ENCODE measurements at regions not wholly inside any gene's neighbourhood (a gene's known extent, or its start where the extent isn't known, plus 50 kb on each side); places are given as distances from the start of the nearest gene placed in this dataset.

DNA sequence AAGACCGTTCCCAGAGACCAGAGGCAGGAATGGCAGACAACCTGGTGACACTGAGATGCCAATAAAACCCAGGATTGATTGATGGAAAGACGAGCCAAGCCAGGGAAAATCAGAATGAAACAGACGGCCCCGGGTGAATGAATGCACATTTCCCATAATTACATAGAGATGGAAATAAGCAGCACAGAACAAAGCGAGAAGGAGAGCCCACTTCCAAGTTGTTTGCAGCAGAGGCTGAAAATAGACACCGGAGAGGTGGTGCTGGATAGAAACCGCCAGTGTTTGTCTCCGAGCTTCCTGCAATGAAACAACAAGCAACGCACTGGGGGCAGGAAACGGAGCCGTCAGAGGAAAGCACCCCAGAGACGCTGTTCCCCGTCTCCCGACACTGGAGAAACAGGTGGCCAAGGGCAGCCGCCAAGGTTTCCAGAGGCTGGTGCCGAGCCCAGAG is 406.8 kb downstream of the SHANK2 start:
- POLR2A ChIA-PET, result no interaction called here
- H3K4me1 Mint-ChIP-seq, result no peaks in the 10 kb centered on the region
- H3K36me3 Mint-ChIP-seq, result no peaks in the 10 kb centered on the region
- ATAC-seq (no peak), DNase-seq (no peak)
- H3K9me3 Mint-ChIP-seq, result peaks cover 0 to 17% (median 3%) of the 10 kb centered on the region in 9 donors
- H3K27me3 Mint-ChIP-seq, result peaks cover 4 to 32% (median 13%) of the 10 kb centered on the region in 5 donors
- no peak overlapping the region for H3K27ac Mint-ChIP-seq
- no peak overlapping the region for H3K4me3 Mint-ChIP-seq

- H3K4me1 Mint-ChIP-seq, result no peaks in the 10 kb centered on the region
- no peak overlapping the region for H3K4me3 Mint-ChIP-seq
- peaks cover 4 to 27% (median 10%) of the 10 kb centered on the region in 5 donors for H3K27me3 Mint-ChIP-seq
- peaks cover 0 to 19% (median 3%) of the 10 kb centered on the region in 9 donors for H3K9me3 Mint-ChIP-seq
- no peaks in the 10 kb centered on the region for H3K36me3 Mint-ChIP-seq
- DNase-seq (no peak), ATAC-seq (no peak)
- POLR2A ChIA-PET, result no interaction called here
- no peak overlapping the region for H3K27ac Mint-ChIP-seq
Observed at GRCh38 chr11:70846781-70847655, 405.4 kb downstream of the SHANK2 start.

- ATAC-seq (no peak), DNase-seq (no peak)
- peaks cover 0 to 19% (median 3%) of the 10 kb centered on the region in 9 donors for H3K9me3 Mint-ChIP-seq
- POLR2A ChIA-PET, result no interaction called here
- peaks cover 3 to 24% (median 8%) of the 10 kb centered on the region in 5 donors for H3K27me3 Mint-ChIP-seq
- H3K4me1 Mint-ChIP-seq, result no peaks in the 10 kb centered on the region
- H3K4me3 Mint-ChIP-seq, result no peak overlapping the region
- no peak overlapping the region for H3K27ac Mint-ChIP-seq
- H3K36me3 Mint-ChIP-seq, result no peaks in the 10 kb centered on the region
Observed at GRCh38 chr11:70848243-70848750, 404.1 kb downstream of the SHANK2 start.

GRCh38 chr11:70849031-70849430 is 403.3 kb downstream of the SHANK2 start:
- POLR2A ChIA-PET, result no interaction called here
- Mint-ChIP-seq H3K4me3 (no peak overlapping the region), H3K27ac (no peak overlapping the region), H3K4me1 (no peaks in the 10 kb centered on the region), H3K36me3 (no peaks in the 10 kb centered on the region), H3K9me3 (peaks cover 0 to 19% (median 3%) of the 10 kb centered on the region in 9 donors), H3K27me3 (peaks cover 2 to 24% (median 5%) of the 10 kb centered on the region in 5 donors)
- no peak for ATAC-seq
- DNase-seq, result no peak

DNA sequence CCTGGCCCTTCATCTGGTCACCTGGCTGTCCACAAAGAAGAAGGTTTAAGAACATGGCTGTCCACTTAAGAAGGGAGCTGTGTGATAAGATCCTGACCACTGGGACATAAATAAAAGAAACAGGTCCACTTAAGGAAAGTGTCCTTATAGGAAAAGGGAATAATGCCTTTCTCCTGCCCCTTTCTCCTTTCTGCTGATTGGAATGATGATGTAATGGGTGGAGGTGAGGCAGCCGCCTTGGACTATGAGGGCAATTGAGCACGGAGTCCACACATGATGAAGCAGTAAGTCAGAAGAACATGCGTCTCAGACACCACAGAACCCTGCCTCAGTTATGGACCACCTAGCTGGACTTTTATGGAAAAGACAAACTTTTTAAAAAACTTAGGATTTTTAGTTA is 401.1 kb downstream of the SHANK2 start:
- no peak overlapping the region for H3K4me3 Mint-ChIP-seq
- H3K4me1 Mint-ChIP-seq, result no peaks in the 10 kb centered on the region
- POLR2A ChIA-PET, result no interaction called here
- ATAC-seq (no peak), DNase-seq (no peak)
- H3K9me3 Mint-ChIP-seq, result peaks cover 0 to 30% (median 2%) of the 10 kb centered on the region in 9 donors
- no peaks in the 10 kb centered on the region for H3K36me3 Mint-ChIP-seq
- no peak overlapping the region for H3K27ac Mint-ChIP-seq
- peaks cover 2 to 28% (median 14%) of the 10 kb centered on the region in 5 donors for H3K27me3 Mint-ChIP-seq

GRCh38 chr11:70851907-70852306 is 400.5 kb downstream of the SHANK2 start:
- POLR2A ChIA-PET, result no interaction called here
- no peak for DNase-seq
- Mint-ChIP-seq H3K9me3 (peaks cover 0 to 30% (median 2%) of the 10 kb centered on the region in 9 donors), H3K27me3 (peaks cover 2 to 30% (median 14%) of the 10 kb centered on the region in 5 donors), H3K27ac (no peak overlapping the region), H3K4me3 (no peak overlapping the region), H3K4me1 (no peaks in the 10 kb centered on the region), H3K36me3 (no peaks in the 10 kb centered on the region)
- ATAC-seq, result no peak

GRCh38 chr11:70853068-70853769 is 399.2 kb downstream of the SHANK2 start:
- no peaks in the 10 kb centered on the region for H3K36me3 Mint-ChIP-seq
- DNase-seq (peak in 1 of 10 donors; percentile 55), ATAC-seq (no peak)
- H3K27me3 Mint-ChIP-seq, result peaks cover 2 to 30% (median 14%) of the 10 kb centered on the region in 5 donors
- POLR2A ChIA-PET, result no interaction called here
- no peaks in the 10 kb centered on the region for H3K4me1 Mint-ChIP-seq
- H3K9me3 Mint-ChIP-seq, result peaks cover 0 to 30% (median 2%) of the 10 kb centered on the region in 9 donors
- no peak overlapping the region for H3K4me3 Mint-ChIP-seq
- H3K27ac Mint-ChIP-seq, result no peak overlapping the region

- peaks cover 0 to 30% (median 2%) of the 10 kb centered on the region in 9 donors for H3K9me3 Mint-ChIP-seq
- POLR2A ChIA-PET, result no interaction called here
- no peaks in the 10 kb centered on the region for H3K36me3 Mint-ChIP-seq
- H3K27me3 Mint-ChIP-seq, result peaks cover 2 to 30% (median 14%) of the 10 kb centered on the region in 5 donors
- H3K27ac Mint-ChIP-seq, result no peak overlapping the region
- no peaks in the 10 kb centered on the region for H3K4me1 Mint-ChIP-seq
- no peak overlapping the region for H3K4me3 Mint-ChIP-seq
- DNase-seq (no peak), ATAC-seq (no peak)
Observed at GRCh38 chr11:70853770-70854108, 398.6 kb downstream of the SHANK2 start.

- POLR2A ChIA-PET, result no interaction called here
- no peak for ATAC-seq
Observed at GRCh38 chr11:70854201-70854600, 398.2 kb downstream of the SHANK2 start.

GRCh38 chr11:70854901-70855556 is 397.3 kb downstream of the SHANK2 start:
- H3K27me3 Mint-ChIP-seq, result peaks cover 2 to 27% (median 18%) of the 10 kb centered on the region in 5 donors
- no peak overlapping the region for H3K27ac Mint-ChIP-seq
- POLR2A ChIA-PET, result no interaction called here
- ATAC-seq (no peak), DNase-seq (no peak)
- peaks cover 0 to 19% (median 2%) of the 10 kb centered on the region in 9 donors for H3K9me3 Mint-ChIP-seq
- H3K36me3 Mint-ChIP-seq, result no peaks in the 10 kb centered on the region
- no peak overlapping the region for H3K4me3 Mint-ChIP-seq
- no peaks in the 10 kb centered on the region for H3K4me1 Mint-ChIP-seq

More at GRCh38 chr11:70854201-70854600, 398.2 kb downstream of the SHANK2 start:
- no peaks in the 10 kb centered on the region for H3K4me1 Mint-ChIP-seq
- H3K9me3 Mint-ChIP-seq, result peaks cover 0 to 27% (median 2%) of the 10 kb centered on the region in 9 donors
- no peak for DNase-seq
- no peak overlapping the region for H3K27ac Mint-ChIP-seq
- no peaks in the 10 kb centered on the region for H3K36me3 Mint-ChIP-seq
- H3K27me3 Mint-ChIP-seq, result peaks cover 2 to 29% (median 18%) of the 10 kb centered on the region in 5 donors
- H3K4me3 Mint-ChIP-seq, result no peak overlapping the region

- Mint-ChIP-seq H3K4me1 (no peaks in the 10 kb centered on the region), H3K36me3 (no peaks in the 10 kb centered on the region), H3K27me3 (peaks cover 2 to 31% (median 14%) of the 10 kb centered on the region in 5 donors), H3K4me3 (no peak overlapping the region), H3K9me3 (peaks cover 0 to 11% (median 0%) of the 10 kb centered on the region in 9 donors), H3K27ac (no peak overlapping the region)
- POLR2A ChIA-PET, result no interaction called here
- DNase-seq (no peak), ATAC-seq (no peak)
Observed at GRCh38 chr11:70857894-70858293, 394.5 kb downstream of the SHANK2 start.

DNA sequence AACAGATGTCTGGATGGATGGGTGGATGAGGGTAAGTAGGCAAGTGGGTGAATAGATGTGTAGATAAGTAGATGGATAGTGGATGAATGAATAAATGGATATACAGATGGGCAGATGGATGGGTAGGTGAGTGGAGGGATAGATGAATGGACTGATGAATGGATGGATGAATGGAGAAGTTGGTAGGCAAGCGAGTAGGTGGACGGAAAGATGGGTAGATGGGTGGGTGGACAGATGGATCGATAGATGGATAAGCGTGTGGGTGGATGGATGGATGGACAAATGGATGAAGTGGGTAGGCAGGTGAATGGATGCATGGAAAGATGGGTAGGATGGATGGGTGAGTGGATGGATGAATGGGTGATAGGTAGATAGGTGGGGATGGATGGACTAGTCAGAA is 393.2 kb downstream of the SHANK2 start:
- Mint-ChIP-seq H3K9me3 (peaks cover 0 to 11% (median 0%) of the 10 kb centered on the region in 9 donors), H3K27me3 (peaks cover 2 to 29% (median 14%) of the 10 kb centered on the region in 5 donors), H3K4me3 (no peak overlapping the region), H3K36me3 (no peaks in the 10 kb centered on the region), H3K27ac (no peak overlapping the region), H3K4me1 (no peaks in the 10 kb centered on the region)
- DNase-seq (no peak), ATAC-seq (no peak)
- POLR2A ChIA-PET, result no interaction called here

Measured in naive thymus-derived CD8-positive, alpha-beta T cell (primary cell).